NOMO-1 (cell line): ENCODE measurements at regions not wholly inside any gene's neighbourhood (a gene's known extent, or its start where the extent isn't known, plus 50 kb on each side); places are given as distances from the start of the nearest gene placed in this dataset.

Source experiments
- DNase-seq, 2 experiments: peaks; one replicate each; lab custom pipeline; 2025; ENCODE audit not compliant: unreplicated experiment in 2 of 2; lab: John Stamatoyannopoulos, UW

DNA sequence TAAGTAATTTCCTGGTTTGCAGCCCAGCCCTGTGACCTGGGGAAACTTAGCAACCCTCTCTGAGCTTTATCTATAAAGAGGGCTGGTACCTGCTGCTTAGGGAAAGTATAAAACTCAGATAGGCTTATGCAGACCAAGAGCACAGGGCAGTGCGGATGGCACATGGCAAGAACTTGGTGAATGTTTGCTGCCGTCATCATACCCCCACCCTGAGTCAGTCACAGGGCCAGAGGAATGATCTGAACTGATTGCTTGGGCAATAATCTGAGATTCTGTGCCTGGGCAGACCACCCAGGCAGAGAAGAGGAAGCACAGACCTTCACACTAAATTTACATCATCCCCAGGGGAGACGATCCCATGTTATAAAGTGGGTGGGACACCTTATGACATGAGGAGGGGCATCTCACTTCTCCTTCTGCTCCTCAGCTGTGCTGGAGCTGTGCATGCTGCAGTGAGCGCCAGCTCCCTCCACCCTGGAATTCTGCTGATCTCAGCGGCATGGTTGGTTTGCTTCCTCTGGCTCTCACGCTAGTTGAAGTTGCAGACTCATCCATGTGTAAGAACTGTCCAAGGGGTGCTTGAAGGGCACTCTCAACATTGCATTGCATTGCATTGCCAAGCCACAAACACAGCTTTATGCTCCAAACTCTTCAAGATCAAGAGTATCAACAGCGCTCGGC, 197.1 kb downstream of the AJAP1 start:
- no peak for DNase-seq

DNA sequence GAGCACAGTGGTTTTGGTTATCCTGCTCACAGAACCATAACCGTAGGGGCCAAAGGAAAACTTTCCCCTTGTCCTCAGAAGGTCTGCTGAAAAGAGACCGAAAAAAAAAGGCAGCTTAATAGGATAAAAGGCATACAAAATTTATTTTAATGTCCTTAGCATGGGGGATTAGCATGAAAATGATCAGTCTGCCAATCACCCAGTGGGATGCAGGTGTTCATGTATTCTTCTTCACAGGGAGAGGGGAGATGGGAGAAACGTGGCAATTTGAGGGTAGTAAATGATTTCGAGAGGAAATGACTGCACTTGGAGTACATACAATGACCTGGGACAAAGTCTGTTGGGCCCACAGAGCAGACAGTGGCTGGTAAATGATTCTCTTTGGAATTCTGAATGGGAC, 194.0 kb downstream of the AJAP1 start:
- no peak for DNase-seq

DNA sequence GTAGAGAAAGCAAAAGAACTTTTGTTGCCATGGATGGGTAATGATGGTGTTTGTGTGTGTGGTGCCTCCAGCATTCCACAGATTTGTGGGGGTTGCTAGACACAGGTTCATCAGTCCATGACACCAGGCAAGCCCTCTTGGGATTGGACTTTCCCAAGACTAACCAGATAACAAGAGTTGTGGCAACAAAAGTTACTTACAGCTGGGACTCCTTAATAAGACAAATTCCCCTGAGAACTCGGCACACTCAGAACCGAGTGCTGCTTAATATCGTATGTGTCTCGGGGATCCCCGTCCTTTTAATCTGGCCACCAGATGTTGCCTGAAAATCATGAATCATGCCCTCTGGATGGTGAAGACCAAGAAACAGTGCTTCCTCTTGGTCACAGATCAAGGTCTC, 193.3 kb downstream of the AJAP1 start:
- DNase-seq: no peak
